ENCODE measurements at regions not wholly inside any gene's neighbourhood (a gene's known extent, or its start where the extent isn't known, plus 50 kb on each side); places are given as distances from the start of the nearest gene placed in this dataset.

GRCh38 chr15:69893086-69893485 lies 204.6 kb downstream of the TLE3 start:
- H3K27me3 Mint-ChIP-seq (ENCODE audit: low read depth), result peaks cover 39% of the 10 kb centered on the region
- no peak for DNase-seq (ENCODE audit: low spot score)
- H3K4me1 Mint-ChIP-seq (ENCODE audit: low read depth), result no peaks in the 10 kb centered on the region
- no peak overlapping the region for H3K4me3 Mint-ChIP-seq (ENCODE audit: low read depth)
- intact Hi-C loops (cut with micrococcal nuclease), result no loop called here
- H3K9me3 Mint-ChIP-seq, result no peaks in the 10 kb centered on the region
- H3K27ac Mint-ChIP-seq, result no peak overlapping the region
- H3K36me3 Mint-ChIP-seq (ENCODE audit: low read depth), result no peaks in the 10 kb centered on the region

GRCh38 chr15:69893863-69894262 lies 203.9 kb downstream of the TLE3 start:
- intact Hi-C loops (cut with micrococcal nuclease), result no loop called here
- DNase-seq (ENCODE audit: low spot score), result no peak
- H3K27me3 Mint-ChIP-seq (ENCODE audit: low read depth), result peaks cover 38% of the 10 kb centered on the region
- H3K36me3 Mint-ChIP-seq (ENCODE audit: low read depth), result no peaks in the 10 kb centered on the region
- no peaks in the 10 kb centered on the region for H3K4me1 Mint-ChIP-seq (ENCODE audit: low read depth)
- H3K4me3 Mint-ChIP-seq (ENCODE audit: low read depth), result no peak overlapping the region
- no peaks in the 10 kb centered on the region for H3K9me3 Mint-ChIP-seq
- H3K27ac Mint-ChIP-seq, result no peak overlapping the region

GRCh38 chr15:69895202-69895601 lies 202.5 kb downstream of the TLE3 start:
- Mint-ChIP-seq H3K36me3 (ENCODE audit: low read depth) (no peaks in the 10 kb centered on the region), H3K27me3 (ENCODE audit: low read depth) (peaks cover 35% of the 10 kb centered on the region), H3K9me3 (no peaks in the 10 kb centered on the region), H3K27ac (no peak overlapping the region), H3K4me3 (ENCODE audit: low read depth) (no peak overlapping the region), H3K4me1 (ENCODE audit: low read depth) (no peaks in the 10 kb centered on the region)
- intact Hi-C loops (cut with micrococcal nuclease), result no loop called here
- DNase-seq (ENCODE audit: low spot score), result no peak

GRCh38 chr15:69896606-69897005 lies 201.1 kb downstream of the TLE3 start:
- no peak overlapping the region for H3K27ac Mint-ChIP-seq
- H3K4me1 Mint-ChIP-seq (ENCODE audit: low read depth), result no peaks in the 10 kb centered on the region
- intact Hi-C loops (cut with micrococcal nuclease), result no loop called here
- DNase-seq (ENCODE audit: low spot score), result no peak
- H3K36me3 Mint-ChIP-seq (ENCODE audit: low read depth), result no peaks in the 10 kb centered on the region
- no peaks in the 10 kb centered on the region for H3K9me3 Mint-ChIP-seq
- no peak overlapping the region for H3K4me3 Mint-ChIP-seq (ENCODE audit: low read depth)
- H3K27me3 Mint-ChIP-seq (ENCODE audit: low read depth), result peaks cover 32% of the 10 kb centered on the region

- no peak for DNase-seq (ENCODE audit: low spot score)
These were observed 200.7 kb downstream of the TLE3 start for GRCh38 chr15:69897061-69897460.

GRCh38 chr15:69897471-69898237 lies 200.1 kb downstream of the TLE3 start:
- Mint-ChIP-seq H3K4me3 (ENCODE audit: low read depth) (no peak overlapping the region), H3K27ac (no peak overlapping the region), H3K9me3 (no peaks in the 10 kb centered on the region), H3K36me3 (ENCODE audit: low read depth) (no peaks in the 10 kb centered on the region), H3K4me1 (ENCODE audit: low read depth) (no peaks in the 10 kb centered on the region), H3K27me3 (ENCODE audit: low read depth) (peaks cover 30% of the 10 kb centered on the region)
- no peak for DNase-seq (ENCODE audit: low spot score)
- intact Hi-C loops (cut with micrococcal nuclease), result no loop called here

More at GRCh38 chr15:69897061-69897460, 200.7 kb downstream of the TLE3 start:
- no peaks in the 10 kb centered on the region for H3K4me1 Mint-ChIP-seq (ENCODE audit: low read depth)
- H3K36me3 Mint-ChIP-seq (ENCODE audit: low read depth), result no peaks in the 10 kb centered on the region
- H3K9me3 Mint-ChIP-seq, result no peaks in the 10 kb centered on the region
- peaks cover 30% of the 10 kb centered on the region for H3K27me3 Mint-ChIP-seq (ENCODE audit: low read depth)
- no peak overlapping the region for H3K27ac Mint-ChIP-seq
- intact Hi-C loops (cut with micrococcal nuclease), result no loop called here
- no peak overlapping the region for H3K4me3 Mint-ChIP-seq (ENCODE audit: low read depth)

- Mint-ChIP-seq H3K4me1 (ENCODE audit: low read depth) (no peaks in the 10 kb centered on the region), H3K27me3 (ENCODE audit: low read depth) (peaks cover 30% of the 10 kb centered on the region), H3K27ac (no peak overlapping the region), H3K36me3 (ENCODE audit: low read depth) (no peaks in the 10 kb centered on the region), H3K4me3 (ENCODE audit: low read depth) (no peak overlapping the region), H3K9me3 (no peaks in the 10 kb centered on the region)
- no peak for DNase-seq (ENCODE audit: low spot score)
- intact Hi-C loops (cut with micrococcal nuclease), result no loop called here
These were observed 199.5 kb downstream of the TLE3 start for GRCh38 chr15:69898243-69898642.

GRCh38 chr15:69902414-69903062 lies 195.2 kb downstream of the TLE3 start:
- peaks cover 6% of the 10 kb centered on the region for H3K27me3 Mint-ChIP-seq (ENCODE audit: low read depth)
- DNase-seq (ENCODE audit: low spot score), result no peak
- no peak overlapping the region for H3K4me3 Mint-ChIP-seq (ENCODE audit: low read depth)
- H3K36me3 Mint-ChIP-seq (ENCODE audit: low read depth), result no peaks in the 10 kb centered on the region
- no peaks in the 10 kb centered on the region for H3K4me1 Mint-ChIP-seq (ENCODE audit: low read depth)
- intact Hi-C loops (cut with micrococcal nuclease), result no loop called here
- H3K27ac Mint-ChIP-seq, result no peak overlapping the region
- H3K9me3 Mint-ChIP-seq, result no peaks in the 10 kb centered on the region

GRCh38 chr15:69903470-69904469 lies 193.9 kb downstream of the TLE3 start:
- peaks cover 3% of the 10 kb centered on the region for H3K27me3 Mint-ChIP-seq (ENCODE audit: low read depth)
- H3K4me1 Mint-ChIP-seq (ENCODE audit: low read depth), result no peaks in the 10 kb centered on the region
- DNase-seq (ENCODE audit: low spot score), result no peak
- H3K9me3 Mint-ChIP-seq, result no peaks in the 10 kb centered on the region
- intact Hi-C loops (cut with micrococcal nuclease), result no loop called here
- H3K36me3 Mint-ChIP-seq (ENCODE audit: low read depth), result no peaks in the 10 kb centered on the region
- no peak overlapping the region for H3K4me3 Mint-ChIP-seq (ENCODE audit: low read depth)
- no peak overlapping the region for H3K27ac Mint-ChIP-seq

- DNase-seq (ENCODE audit: low spot score), result no peak
- peaks cover 4% of the 10 kb centered on the region for H3K27me3 Mint-ChIP-seq (ENCODE audit: low read depth)
- peaks cover 4% of the 10 kb centered on the region for H3K9me3 Mint-ChIP-seq
- H3K4me3 Mint-ChIP-seq (ENCODE audit: low read depth), result no peak overlapping the region
- no peaks in the 10 kb centered on the region for H3K4me1 Mint-ChIP-seq (ENCODE audit: low read depth)
- intact Hi-C loops (cut with micrococcal nuclease), result no loop called here
- no peaks in the 10 kb centered on the region for H3K36me3 Mint-ChIP-seq (ENCODE audit: low read depth)
- H3K27ac Mint-ChIP-seq, result no peak overlapping the region
These were observed 191.2 kb downstream of the TLE3 start for GRCh38 chr15:69906256-69907185.

GRCh38 chr15:69908060-69908459 lies 189.7 kb downstream of the TLE3 start:
- Mint-ChIP-seq H3K4me3 (ENCODE audit: low read depth) (no peak overlapping the region), H3K27me3 (ENCODE audit: low read depth) (peaks cover 4% of the 10 kb centered on the region), H3K27ac (no peak overlapping the region), H3K36me3 (ENCODE audit: low read depth) (no peaks in the 10 kb centered on the region), H3K4me1 (ENCODE audit: low read depth) (no peaks in the 10 kb centered on the region), H3K9me3 (peaks cover 4% of the 10 kb centered on the region)
- intact Hi-C loops (cut with micrococcal nuclease), result no loop called here
- DNase-seq (ENCODE audit: low spot score), result no peak
